T-helper 1 cell (primary cell): ENCODE measurements at regions not wholly inside any gene's neighbourhood (a gene's known extent, or its start where the extent isn't known, plus 50 kb on each side); places are given as distances from the start of the nearest gene placed in this dataset.
"Not testable (repeated sequence)": the region's sequence is repeated elsewhere in the genome, so short reads cannot be mapped to it uniquely, and the experiment has no call there.

Experiments used
- DNase-seq, 5 donors: peaks; one replicate each; pipeline ENCODE4 v3.0.0-alpha.2; 2012 to 2020

- DNase-seq, result peak in 1 of 5 donors; percentile 54
These were observed 461.8 kb downstream of the RAP2B start for GRCh38 chr3:153623834-153624233.

DNA sequence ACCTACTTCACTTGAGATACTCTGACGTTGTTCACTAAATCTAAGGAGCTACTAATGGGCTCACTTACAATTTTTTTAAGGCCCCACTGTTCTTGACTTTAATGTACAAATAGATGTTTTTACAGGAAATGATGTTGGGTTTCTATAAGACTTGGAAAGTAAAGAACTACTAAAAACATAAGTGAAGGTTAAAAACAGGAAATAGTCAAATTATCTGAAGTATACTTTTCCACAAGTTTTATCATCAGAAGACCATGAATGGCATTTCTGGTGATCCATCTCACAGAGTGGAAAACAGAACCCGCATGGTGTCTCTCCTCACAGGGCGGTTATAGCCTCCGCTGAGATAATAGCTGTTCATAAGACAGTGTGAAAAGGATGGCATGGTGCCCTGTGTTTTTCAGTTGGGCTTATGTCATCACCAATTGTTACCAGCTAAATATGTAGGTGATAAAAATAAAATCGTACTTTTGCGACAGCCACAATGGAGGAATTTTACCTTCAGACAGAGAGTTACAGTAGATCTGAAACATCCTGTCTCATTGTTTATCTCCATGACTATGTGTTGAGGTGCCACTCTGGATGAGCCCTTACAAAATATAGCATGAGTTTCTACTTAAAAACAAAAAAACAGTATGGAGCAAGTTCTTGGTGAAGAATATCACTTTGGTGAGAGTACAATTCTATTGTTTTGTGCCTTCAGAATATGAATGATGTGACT, 462.4 kb downstream of the RAP2B start:
- DNase-seq, result peak in 2 of 5 donors; percentile 11 to 72

- DNase-seq, result peak in 1 of 5 donors; percentile 26
These were observed 463.5 kb downstream of the RAP2B start for GRCh38 chr3:153625506-153625905.

DNA sequence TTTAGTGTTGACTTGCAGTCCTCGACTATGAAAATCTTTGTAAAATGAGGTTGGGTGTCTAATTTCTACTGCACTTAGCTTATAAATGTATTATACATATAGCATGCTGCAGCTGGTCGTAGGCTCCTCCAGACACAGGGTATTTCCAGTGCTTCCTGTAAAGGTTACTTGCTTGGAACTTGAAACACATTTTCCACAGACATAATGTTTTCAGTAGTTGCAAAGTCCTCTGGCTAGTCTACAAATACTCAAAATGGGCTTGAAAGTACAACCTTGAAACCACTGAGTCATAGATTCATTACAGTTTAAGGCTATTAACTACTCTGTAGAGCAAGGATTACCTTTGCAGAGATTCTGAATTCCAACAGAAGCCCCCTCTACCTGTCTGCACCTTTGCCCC, 464.1 kb downstream of the RAP2B start:
- DNase-seq, result peak in 1 of 5 donors; percentile 53

DNA sequence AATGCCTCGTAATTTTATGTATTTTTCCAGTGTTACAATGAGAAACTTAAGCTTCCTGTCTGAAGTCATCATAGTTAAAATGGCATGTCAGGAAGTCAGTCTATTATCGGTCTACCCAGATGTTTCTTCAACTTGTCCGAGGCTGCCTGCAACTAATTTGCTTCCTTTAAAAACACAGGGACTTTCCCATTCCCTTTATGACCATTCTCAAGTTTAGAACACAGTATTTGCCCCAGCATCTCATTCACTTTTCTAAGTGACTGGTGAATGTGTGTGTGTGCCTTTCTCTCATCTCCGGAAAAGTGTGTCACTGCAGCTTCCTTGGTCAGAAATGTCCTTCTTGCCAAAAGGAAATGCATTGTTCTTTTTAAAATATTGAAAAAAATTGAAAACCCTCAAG, 466.6 kb downstream of the RAP2B start:
- DNase-seq, result peak in 1 of 5 donors; percentile 62

- DNase-seq, result no peak
These were observed 467.1 kb downstream of the RAP2B start for GRCh38 chr3:153629148-153629547.

DNA sequence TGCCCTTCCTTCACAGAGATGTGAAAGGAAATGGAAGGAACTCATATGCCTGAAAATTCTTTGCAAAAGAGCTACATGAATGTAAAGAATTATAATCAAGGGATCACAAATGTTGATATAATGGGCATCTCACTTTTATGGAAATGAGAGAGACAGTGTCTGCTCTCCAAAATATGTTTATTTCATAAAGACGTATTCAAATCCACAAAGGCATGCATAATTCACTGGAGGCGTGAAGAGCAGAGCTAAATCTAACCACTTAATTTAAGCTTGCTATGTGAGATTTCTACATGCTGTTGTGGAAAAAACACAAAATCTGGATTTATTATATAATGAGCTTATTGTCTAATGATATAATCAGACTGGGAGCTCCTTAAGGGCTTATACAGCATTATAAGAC, 469.1 kb downstream of the RAP2B start:
- no peak for DNase-seq

DNA sequence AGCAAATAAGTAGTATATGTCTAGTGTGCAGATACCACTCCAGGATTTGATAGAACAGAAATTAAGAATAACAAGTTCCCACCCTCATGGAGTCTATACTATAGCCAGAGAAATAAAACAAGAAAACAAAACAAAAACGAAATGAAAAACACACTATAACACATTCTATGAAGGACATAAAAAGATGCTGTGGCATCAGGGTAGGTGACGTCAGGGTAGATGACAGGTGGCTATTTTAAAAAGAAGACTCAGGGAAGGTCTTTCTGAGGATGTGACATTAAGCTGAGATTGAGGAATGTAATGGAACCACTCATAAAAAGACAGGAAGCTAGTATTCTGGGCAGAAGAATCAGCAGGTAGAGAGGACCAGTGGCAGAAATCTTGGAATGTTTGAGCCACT, 469.6 kb downstream of the RAP2B start:
- no peak for DNase-seq

DNA sequence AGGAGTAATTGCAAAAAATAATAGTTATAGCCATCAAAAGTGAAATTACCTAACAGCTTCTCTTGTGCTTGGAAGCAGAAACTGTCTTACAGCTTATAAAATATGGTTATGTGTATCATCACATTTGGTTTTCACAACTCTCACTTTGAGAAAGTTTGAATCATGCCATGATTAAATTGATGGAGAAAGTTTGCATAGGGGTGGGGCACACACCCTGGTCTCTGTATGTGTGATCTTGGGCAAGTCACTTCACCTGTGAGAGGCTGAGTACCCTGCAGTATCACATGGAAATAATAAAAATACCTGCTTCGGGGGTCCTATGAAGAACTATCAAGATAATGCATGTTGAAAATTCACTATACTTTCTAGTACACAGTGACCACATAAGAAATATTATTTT, 471.4 kb downstream of the RAP2B start:
- DNase-seq, result no peak

DNA sequence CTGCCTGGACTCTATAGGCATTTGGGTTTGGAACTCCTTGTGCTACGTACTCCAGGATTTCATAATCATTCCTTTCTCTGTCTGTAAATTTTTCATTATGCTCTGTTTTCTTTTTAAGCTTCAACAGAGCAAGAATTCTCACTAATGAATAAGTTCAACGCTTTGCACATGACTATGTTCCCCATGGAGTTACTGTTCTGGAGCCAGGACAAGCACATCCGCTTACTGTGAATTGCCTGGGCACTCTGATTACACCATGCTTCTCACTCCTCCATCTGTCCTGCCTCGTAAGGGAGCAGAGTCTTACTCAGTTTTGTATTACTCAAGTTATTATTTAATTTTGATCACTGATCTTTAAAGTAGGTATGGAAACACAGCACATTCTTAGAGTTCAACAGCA, 472.7 kb downstream of the RAP2B start:
- no peak for DNase-seq

DNA sequence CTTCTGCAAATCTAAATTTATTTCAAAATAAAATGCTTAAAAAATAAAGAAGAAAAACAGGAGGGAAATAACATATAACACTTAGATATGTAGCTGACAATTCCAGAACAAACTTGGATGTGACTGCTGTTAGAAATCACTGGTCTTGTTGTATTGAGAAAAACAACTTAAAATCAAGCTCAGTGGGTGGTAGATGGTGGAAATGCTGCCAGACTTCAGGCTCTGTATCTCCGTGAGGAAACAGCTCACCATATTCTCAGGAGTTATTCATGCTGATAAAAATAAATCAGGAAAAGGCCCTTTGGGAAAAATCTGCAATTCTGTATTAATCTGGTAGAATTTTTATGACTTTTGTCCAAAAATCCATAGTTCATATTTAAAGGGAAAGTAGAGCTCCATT, 477.6 kb downstream of the RAP2B start:
- no peak for DNase-seq

DNA sequence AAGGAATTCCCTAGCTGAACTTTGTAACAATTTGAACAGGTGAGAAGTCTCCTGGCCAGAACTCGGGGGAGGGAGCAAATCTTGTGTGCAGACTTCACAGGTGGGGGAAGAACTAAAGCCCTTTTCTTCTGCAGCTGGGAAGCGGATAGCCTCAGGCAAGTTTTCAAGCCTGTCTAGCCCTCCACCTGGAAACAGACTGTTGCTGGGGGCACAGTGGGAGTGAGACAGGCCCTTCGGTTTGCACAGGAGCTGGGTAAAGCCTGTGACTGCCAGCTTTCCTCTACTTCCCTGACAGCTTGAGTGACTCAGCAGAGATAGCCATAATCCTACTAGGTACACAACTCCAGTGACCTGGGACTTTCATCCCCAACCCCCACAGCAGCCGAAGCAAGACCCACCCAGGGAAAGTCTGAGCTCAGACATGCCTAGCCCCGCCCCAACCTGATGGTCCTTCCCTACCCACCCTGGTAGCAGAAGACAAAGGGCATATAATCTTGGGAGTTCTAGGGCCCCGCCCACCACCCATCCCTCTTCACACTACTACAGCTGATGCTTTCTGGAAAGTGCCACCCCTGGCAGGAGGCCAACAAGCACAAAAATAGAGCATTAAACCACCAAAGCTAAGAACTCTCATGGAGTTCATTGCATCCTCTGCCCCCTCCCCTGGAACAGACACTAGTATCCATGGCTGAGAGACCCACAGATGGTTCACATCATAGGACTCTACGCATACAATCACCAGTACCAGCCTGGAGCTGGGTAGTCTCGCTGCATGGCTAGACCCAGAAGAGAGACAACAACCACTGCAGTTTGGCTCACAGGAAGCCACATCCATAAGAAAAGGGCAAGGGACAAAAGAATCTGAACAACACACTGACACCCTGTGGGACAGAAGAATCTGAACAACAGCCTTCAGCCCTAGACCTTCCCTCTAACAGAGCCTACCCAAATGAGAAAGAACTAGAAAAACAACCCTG, 479.0 kb downstream of the RAP2B start:
- DNase-seq, result no peak

DNA sequence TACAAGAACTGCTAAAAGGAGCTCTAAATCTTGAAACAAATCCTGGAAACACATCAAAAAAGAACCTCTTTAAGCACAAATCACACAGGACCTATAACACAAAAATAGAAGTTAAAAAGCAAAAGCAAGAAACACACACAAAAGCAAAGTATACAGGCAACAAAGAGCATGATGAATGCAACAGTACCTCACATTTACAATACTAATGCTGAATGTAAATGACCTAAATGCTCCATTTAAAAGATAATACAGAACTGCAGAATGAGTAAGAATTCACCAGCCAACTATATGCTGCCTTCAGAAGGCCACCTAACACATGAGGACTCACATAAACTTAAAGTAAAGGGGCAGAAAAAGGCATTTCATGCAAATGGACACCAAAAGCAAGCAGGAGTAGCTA, 478.6 kb upstream of the ARHGEF26 start:
- not testable (repeated sequence) for DNase-seq

DNA sequence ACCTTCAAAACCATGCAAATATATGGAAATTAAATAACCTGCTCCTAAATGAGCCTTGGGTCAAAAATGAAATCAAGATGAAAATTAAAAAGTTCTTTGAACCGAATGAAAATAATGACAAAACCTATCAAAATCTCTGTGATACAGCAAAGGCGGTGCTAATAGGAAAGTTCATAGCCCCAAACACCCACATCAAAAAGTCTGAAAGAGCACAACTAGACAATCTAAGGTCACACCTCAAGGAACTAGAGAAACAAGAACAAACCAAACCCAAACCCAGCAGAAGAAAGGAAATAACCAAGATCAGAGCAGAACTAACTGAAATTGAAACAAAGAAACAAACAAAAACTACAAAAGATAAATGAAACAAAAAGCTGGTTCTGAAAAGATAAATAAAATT, 477.7 kb upstream of the ARHGEF26 start:
- peak in 1 of 5 donors; percentile 29 for DNase-seq

- no peak for DNase-seq
These were observed 471.8 kb upstream of the ARHGEF26 start for GRCh38 chr3:153649286-153649839.

GRCh38 chr3:153652076-153652475, 469.1 kb upstream of the ARHGEF26 start:
- DNase-seq, result no peak

GRCh38 chr3:153657046-153657445, 464.1 kb upstream of the ARHGEF26 start:
- DNase-seq, result no peak

- no peak for DNase-seq
These were observed 463.7 kb upstream of the ARHGEF26 start for GRCh38 chr3:153657461-153657860.

- no peak for DNase-seq
These were observed 463.1 kb upstream of the ARHGEF26 start for GRCh38 chr3:153658136-153658535.

DNA sequence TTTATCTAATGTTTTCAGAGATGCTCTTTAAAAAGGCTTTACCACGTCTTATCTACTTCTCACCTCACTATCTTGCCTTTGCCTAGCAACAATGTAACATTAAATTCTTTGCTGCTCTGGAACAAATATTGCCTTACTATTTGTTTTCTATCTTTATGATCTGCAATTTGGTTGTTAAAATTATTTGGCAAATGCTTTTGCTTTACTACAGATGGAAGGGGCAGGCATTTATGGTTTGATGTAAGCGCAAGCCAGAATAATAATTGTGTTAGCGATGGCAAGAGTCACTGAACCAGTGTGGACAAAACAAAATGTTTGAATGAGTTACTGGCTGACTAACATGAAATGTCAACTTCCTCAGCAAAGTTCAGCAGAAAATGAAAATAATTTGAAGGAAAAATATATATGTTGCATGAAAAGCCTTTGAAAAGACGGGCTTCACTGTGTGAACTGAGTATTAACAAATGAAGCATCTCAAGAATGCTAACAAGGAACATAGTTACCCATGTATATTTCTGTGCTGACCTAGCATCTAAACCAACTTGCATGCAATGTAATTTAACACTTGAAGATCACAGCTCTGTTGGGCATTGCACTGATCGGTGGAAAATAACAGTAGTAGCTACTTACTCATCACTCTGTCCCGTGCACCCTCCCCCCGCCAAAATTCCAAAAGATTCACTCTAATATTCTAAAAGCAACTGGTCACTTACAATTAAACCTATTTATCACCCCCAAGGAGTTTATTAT, 454.0 kb upstream of the ARHGEF26 start:
- no peak for DNase-seq

- no peak for DNase-seq
These were observed 451.7 kb upstream of the ARHGEF26 start for GRCh38 chr3:153669527-153669926.

GRCh38 chr3:153670577-153670976, 450.6 kb upstream of the ARHGEF26 start:
- no peak for DNase-seq

- peak in 1 of 5 donors; percentile 36 for DNase-seq
These were observed 447.3 kb upstream of the ARHGEF26 start for GRCh38 chr3:153673853-153674252.
